CD14-positive monocyte (primary cell): ENCODE measurements at regions not wholly inside any gene's neighbourhood (a gene's known extent, or its start where the extent isn't known, plus 50 kb on each side); places are given as distances from the start of the nearest gene placed in this dataset.
"Not testable (repeated sequence)": the region's sequence is repeated elsewhere in the genome, so short reads cannot be mapped to it uniquely, and the experiment has no call there.

Experiments used
- DNase-seq, 3 donors: peaks; one replicate each; pipeline ENCODE4 v3.0.0-alpha.2; 2011 to 2022
- H2AFZ ChIP-seq: 2 replicates; pipeline ENCODE4 v1.6.0; 2012; ENCODE audit warnings: mild to moderate bottlenecking, low read depth, low read length, inconsistent platforms; ENCODE audit not compliant: insufficient read depth, poor library complexity, severe bottlenecking
- H3K27ac ChIP-seq, 2 donors: 1 replicate in 1 of 2; 2 replicates in 1 of 2; pipeline ENCODE4 v1.5.1; 2012 to 2013; ENCODE audit warnings: low read length in 2 of 2, control low read depth in 1 of 2, inconsistent platforms in 1 of 2, low read depth in 1 of 2, mild to moderate bottlenecking in 1 of 2
- H3K27me3 ChIP-seq, 2 donors: one replicate each; pipeline versions ENCODE4 v1.6.0 to v1.6.1; 2011 to 2013; ENCODE audit warnings: low read length in 2 of 2; ENCODE audit not compliant: control insufficient read depth in 2 of 2, insufficient read depth in 2 of 2
- H3K36me3 ChIP-seq, 2 donors: replicated peaks in 1 of 2; 1 replicate in 1 of 2; 2 replicates in 1 of 2; pipeline versions ENCODE4 v1.5.1 to v1.6.1; 2012 to 2013; ENCODE audit warnings: low read length in 2 of 2, control low read depth in 1 of 2, inconsistent platforms in 1 of 2, mild to moderate bottlenecking in 1 of 2; ENCODE audit not compliant: insufficient read depth in 2 of 2, control insufficient read depth in 1 of 2
- H3K4me1 ChIP-seq, 2 donors: 1 replicate in 1 of 2; 2 replicates in 1 of 2; pipeline versions ENCODE4 v1.5.1 to v1.6.1; 2012 to 2013; ENCODE audit warnings: low read length in 2 of 2, control low read depth in 1 of 2, inconsistent platforms in 1 of 2, mild to moderate bottlenecking in 1 of 2, moderate library complexity in 1 of 2; ENCODE audit not compliant: insufficient read depth in 2 of 2, control insufficient read depth in 1 of 2
- H3K4me2 ChIP-seq: replicated peaks from 2 replicates; pipeline ENCODE3; 2012; ENCODE audit warnings: low read length, moderate library complexity, mild to moderate bottlenecking; ENCODE audit not compliant: poor library complexity, severe bottlenecking; ENCODE audit errors: extremely low read depth
- H3K4me3 ChIP-seq, 3 experiments: fragments of 200-600 bp in 1 of 3; sonication (generic) in 1 of 3; replicated peaks in 1 of 3; 1 replicate in 2 of 3; 2 replicates in 1 of 3; pipeline ENCODE4 v1.5.1; 2011 to 2013; ENCODE audit warnings: low read length in 3 of 3, mild to moderate bottlenecking in 3 of 3, control low read depth in 2 of 3, low read depth in 2 of 3, inconsistent platforms in 1 of 3, moderate library complexity in 1 of 3
- H3K79me2 ChIP-seq: 2 replicates; pipeline ENCODE4 v1.6.0; 2012; ENCODE audit warnings: mild to moderate bottlenecking, control low read depth, inconsistent platforms, low read length, moderate library complexity; ENCODE audit not compliant: insufficient read depth
- H3K9ac ChIP-seq: 2 replicates; pipeline ENCODE4 v1.6.0; 2017; ENCODE audit warnings: low read length, mild to moderate bottlenecking; ENCODE audit not compliant: insufficient read depth, poor library complexity, severe bottlenecking
- H3K9me3 ChIP-seq, 2 donors: replicated peaks in 1 of 2; 1 replicate in 1 of 2; 2 replicates in 1 of 2; pipeline versions ENCODE4 v1.5.1 to v1.6.1; 2012 to 2013; ENCODE audit warnings: low read length in 2 of 2, control low read depth in 1 of 2; ENCODE audit not compliant: control insufficient read depth in 1 of 2, insufficient read depth in 1 of 2
- H4K20me1 ChIP-seq: 2 replicates; pipeline ENCODE4 v1.6.0; 2012; ENCODE audit warnings: mild to moderate bottlenecking, low read length, control low read depth, moderate library complexity; ENCODE audit not compliant: insufficient read depth
- H3K27ac Mint-ChIP-seq, 7 donors: one replicate each; pipeline ENCODE4 v1.8.0; 2020; ENCODE audit warnings: mild to moderate bottlenecking in 7 of 7, mixed read lengths in 7 of 7, moderate library complexity in 6 of 7, inconsistent platforms in 2 of 7
- H3K27me3 Mint-ChIP-seq, 3 donors: one replicate each; pipeline ENCODE4 v1.8.0; 2021 to 2022; ENCODE audit warnings: low read depth in 3 of 3, mild to moderate bottlenecking in 3 of 3, mixed read lengths in 3 of 3, moderate library complexity in 3 of 3, inconsistent platforms in 1 of 3
- H3K36me3 Mint-ChIP-seq, 2 donors: one replicate each; pipeline ENCODE4 v1.8.0; 2020; ENCODE audit warnings: mixed read lengths in 2 of 2, inconsistent platforms in 1 of 2, mild to moderate bottlenecking in 1 of 2
- H3K4me1 Mint-ChIP-seq: one replicate; pipeline ENCODE4 v1.8.0; 2020; ENCODE audit warnings: mild to moderate bottlenecking, mixed read lengths
- H3K4me3 Mint-ChIP-seq, 2 donors: one replicate each; pipeline ENCODE4 v1.8.0; 2020; ENCODE audit warnings: mild to moderate bottlenecking in 2 of 2, mixed read lengths in 2 of 2, moderate library complexity in 1 of 2
- H3K9me3 Mint-ChIP-seq, 7 donors: one replicate each; pipeline ENCODE4 v1.8.0; 2020 to 2022; ENCODE audit warnings: mixed read lengths in 7 of 7, mild to moderate bottlenecking in 6 of 7, moderate library complexity in 6 of 7, inconsistent platforms in 2 of 7
- WGBS: methylation state at CpG from one replicate; pipeline ENCODE4 v1.1.5; 2013; ENCODE audit warnings: missing lambda C conversion rate; ENCODE audit not compliant: insufficient coverage; 5-methylcytosine and 5-hydroxymethylcytosine counted together
- intact Hi-C, 2 donors: fragments of 100-400 bp; cut with micrococcal nuclease; formaldehyde crosslinking; loops; one replicate each; pipeline versions ENCODE4 v1.15.0 to v1.15.1; 2023
- TF ChIP-seq, protein P1 (sequence below): fragments of 200-600 bp; IDR thresholded peaks from one replicate; pipeline ENCODE4 v1.8.0; 2022; ENCODE audit warnings: antibody characterized with exemption, mild to moderate bottlenecking

GRCh38 chr2:215722125-215722524 lies 286.3 kb upstream of the FN1 start:
- Histone ChIP-seq H3K27ac (no peak overlapping the region), H3K36me3 (no peaks in the 10 kb centered on the region), H4K20me1 (no peaks in the 10 kb centered on the region), H3K9me3 (no peaks in the 10 kb centered on the region), H3K4me2 (no peak overlapping the region), H2AFZ (no peak overlapping the region), H3K79me2 (no peaks in the 10 kb centered on the region), H3K27me3 (no peaks in the 10 kb centered on the region), H3K4me3 (no peak overlapping the region), H3K4me1 (peaks cover 21 to 45% of the 10 kb centered on the region in 2 donors), H3K9ac (no peak overlapping the region)
- Mint-ChIP-seq H3K36me3 (peaks cover 2 to 3% of the 10 kb centered on the region in 2 donors), H3K4me1 (peaks cover 40% of the 10 kb centered on the region), H3K9me3 (peaks cover 0 to 2% (median 2%) of the 10 kb centered on the region in 7 donors), H3K27ac (peak overlapping the region in 1 of 7 donors; percentile 11), H3K4me3 (no peak overlapping the region), H3K27me3 (peaks cover 0 to 2% (median 0%) of the 10 kb centered on the region in 3 donors)
- DNase-seq, result no peak
- TF ChIP-seq, protein P1, sequence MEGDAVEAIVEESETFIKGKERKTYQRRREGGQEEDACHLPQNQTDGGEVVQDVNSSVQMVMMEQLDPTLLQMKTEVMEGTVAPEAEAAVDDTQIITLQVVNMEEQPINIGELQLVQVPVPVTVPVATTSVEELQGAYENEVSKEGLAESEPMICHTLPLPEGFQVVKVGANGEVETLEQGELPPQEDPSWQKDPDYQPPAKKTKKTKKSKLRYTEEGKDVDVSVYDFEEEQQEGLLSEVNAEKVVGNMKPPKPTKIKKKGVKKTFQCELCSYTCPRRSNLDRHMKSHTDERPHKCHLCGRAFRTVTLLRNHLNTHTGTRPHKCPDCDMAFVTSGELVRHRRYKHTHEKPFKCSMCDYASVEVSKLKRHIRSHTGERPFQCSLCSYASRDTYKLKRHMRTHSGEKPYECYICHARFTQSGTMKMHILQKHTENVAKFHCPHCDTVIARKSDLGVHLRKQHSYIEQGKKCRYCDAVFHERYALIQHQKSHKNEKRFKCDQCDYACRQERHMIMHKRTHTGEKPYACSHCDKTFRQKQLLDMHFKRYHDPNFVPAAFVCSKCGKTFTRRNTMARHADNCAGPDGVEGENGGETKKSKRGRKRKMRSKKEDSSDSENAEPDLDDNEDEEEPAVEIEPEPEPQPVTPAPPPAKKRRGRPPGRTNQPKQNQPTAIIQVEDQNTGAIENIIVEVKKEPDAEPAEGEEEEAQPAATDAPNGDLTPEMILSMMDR, result no peak
- 95% methylated on average over 4 of the region's 5 CpGs for WGBS
- intact Hi-C loops, result loop anchor here in 1 of 2 donors (5.0 kb wide), 1 partner anchor 180 kb away; no protein-coding TSS in a partner anchor

- intact Hi-C loops, result loop anchor here in 1 of 2 donors (5.0 kb wide), 1 partner anchor 181 kb away; no protein-coding TSS in a partner anchor
- not testable (repeated sequence) for H3K27me3 ChIP-seq, H3K36me3 ChIP-seq, H3K9me3 Mint-ChIP-seq, H3K27me3 Mint-ChIP-seq, H3K9ac ChIP-seq, H3K9me3 ChIP-seq, H2AFZ ChIP-seq, DNase-seq, H3K27ac ChIP-seq, H3K4me2 ChIP-seq, H4K20me1 ChIP-seq, H3K4me3 ChIP-seq, H3K4me3 Mint-ChIP-seq, H3K79me2 ChIP-seq, H3K36me3 Mint-ChIP-seq
- peaks cover 18 to 39% of the 10 kb centered on the region in 2 donors for H3K4me1 ChIP-seq
- peak overlapping the region in 2 of 7 donors; percentile 33 to 61 for H3K27ac Mint-ChIP-seq
- peaks cover 37% of the 10 kb centered on the region for H3K4me1 Mint-ChIP-seq
- WGBS, result 100% methylated on average over 1 of the region's 1 CpG
Measured at GRCh38 chr2:215721515-215721914, 285.6 kb upstream of the FN1 start.
